Activated CD4-positive, alpha-beta T cell treated with anti-CD3 and anti-CD28 coated beads for 48 hours (primary cell): ENCODE measurements at regions not wholly inside any gene's neighbourhood (a gene's known extent, or its start where the extent isn't known, plus 50 kb on each side); places are given as distances from the start of the nearest gene placed in this dataset.

Source experiments
- DNase-seq: peaks from one replicate; pipeline ENCODE4 v3.0.0-alpha.2; 2020

GRCh38 chr12:132392389-132393244 is 63.2 kb upstream of the GALNT9 start:
- no peak for DNase-seq

GRCh38 chr12:132391326-132392041 is 62.1 kb upstream of the GALNT9 start:
- DNase-seq, result no peak

GRCh38 chr12:132390287-132391076 is 61.1 kb upstream of the GALNT9 start:
- DNase-seq, result no peak

- DNase-seq, result no peak
Observed at GRCh38 chr12:132389526-132390286, 60.3 kb upstream of the GALNT9 start.

GRCh38 chr12:132389026-132389425 is 59.6 kb upstream of the GALNT9 start:
- DNase-seq, result no peak

- DNase-seq, result no peak
Observed at GRCh38 chr12:132388379-132389015, 59.1 kb upstream of the GALNT9 start.

GRCh38 chr12:132386926-132387497 is 57.6 kb upstream of the GALNT9 start:
- DNase-seq, result no peak

GRCh38 chr12:132385923-132386751 is 56.7 kb upstream of the GALNT9 start:
- no peak for DNase-seq

- DNase-seq, result no peak
Observed at GRCh38 chr12:132384916-132385774, 55.8 kb upstream of the GALNT9 start.

GRCh38 chr12:132380641-132381040 is 51.3 kb upstream of the GALNT9 start:
- DNase-seq, result no peak

- DNase-seq, result no peak
Observed at GRCh38 chr12:132379996-132380395, 50.6 kb upstream of the GALNT9 start.

- DNase-seq, result no peak
Observed at GRCh38 chr12:132379576-132379975, 50.2 kb upstream of the GALNT9 start.
